GM18499 (cell line): ENCODE measurements at regions not wholly inside any gene's neighbourhood (a gene's known extent, or its start where the extent isn't known, plus 50 kb on each side); places are given as distances from the start of the nearest gene placed in this dataset.
"Not testable (repeated sequence)": the region's sequence is repeated elsewhere in the genome, so short reads cannot be mapped to it uniquely, and the experiment has no call there.

Experiments
- ATAC-seq: cut with Tn5 transposase; IDR thresholded peaks from one replicate; pipeline ENCODE4 v1.9.1; 2021; ENCODE audit warnings: moderate number of reproducible peaks; ENCODE audit not compliant: insufficient read depth, unreplicated experiment

- no peak for ATAC-seq
Observed at GRCh38 chr3:152139651-152140050, 129.1 kb upstream of the MBNL1 start.

- no peak for ATAC-seq
Observed at GRCh38 chr3:152146461-152146860, 122.3 kb upstream of the MBNL1 start.

- ATAC-seq = no peak
Observed at GRCh38 chr3:152147748-152148147, 121.0 kb upstream of the MBNL1 start.

GRCh38 chr3:152148579-152148978 lies 120.2 kb upstream of the MBNL1 start:
- ATAC-seq = no peak

GRCh38 chr3:152149832-152150231 lies 118.9 kb upstream of the MBNL1 start:
- no peak for ATAC-seq

- ATAC-seq = no peak
Observed at GRCh38 chr3:152151216-152151876, 117.4 kb upstream of the MBNL1 start.

- not testable (repeated sequence) for ATAC-seq
Observed at GRCh38 chr3:152151877-152152765, 116.6 kb upstream of the MBNL1 start.

GRCh38 chr3:152153115-152153514 lies 115.6 kb upstream of the MBNL1 start:
- not testable (repeated sequence) for ATAC-seq

GRCh38 chr3:152155246-152156020 lies 113.3 kb upstream of the MBNL1 start:
- ATAC-seq = no peak

GRCh38 chr3:152156880-152157279 lies 111.8 kb upstream of the MBNL1 start:
- no peak for ATAC-seq

- no peak for ATAC-seq
Observed at GRCh38 chr3:152157337-152157736, 111.4 kb upstream of the MBNL1 start.

GRCh38 chr3:152159328-152159727 lies 109.4 kb upstream of the MBNL1 start:
- ATAC-seq = no peak

- ATAC-seq = no peak
Observed at GRCh38 chr3:152160350-152161011, 108.2 kb upstream of the MBNL1 start.

- no peak for ATAC-seq
Observed at GRCh38 chr3:152172460-152172859, 96.3 kb upstream of the MBNL1 start.

GRCh38 chr3:152173627-152174026 lies 95.1 kb upstream of the MBNL1 start:
- no peak for ATAC-seq

- no peak for ATAC-seq
Observed at GRCh38 chr3:152174876-152175527, 93.7 kb upstream of the MBNL1 start.

GRCh38 chr3:152175528-152175889 lies 93.2 kb upstream of the MBNL1 start:
- no peak for ATAC-seq

- ATAC-seq = no peak
Observed at GRCh38 chr3:152176241-152176640, 92.5 kb upstream of the MBNL1 start.

GRCh38 chr3:152176998-152177397 lies 91.7 kb upstream of the MBNL1 start:
- no peak for ATAC-seq

GRCh38 chr3:152177757-152178156 lies 91.0 kb upstream of the MBNL1 start:
- peak; percentile 79 for ATAC-seq
